Fibroblast of lung (primary cell): ENCODE measurements at regions not wholly inside any gene's neighbourhood (a gene's known extent, or its start where the extent isn't known, plus 50 kb on each side); places are given as distances from the start of the nearest gene placed in this dataset.

ENCODE experiments used
- CTCF ChIP-seq, 2 donors: IDR thresholded peaks in 1 of 2; conservative IDR thresholded peaks in 1 of 2; 1 replicate in 1 of 2; 2 replicates in 1 of 2; pipeline ENCODE4 v1.5.1; 2011 to 2012; ENCODE audit warnings: low read length in 2 of 2, control low read depth in 1 of 2, inconsistent platforms in 1 of 2, low read depth in 1 of 2, mild to moderate bottlenecking in 1 of 2
- EZH2 ChIP-seq: IDR thresholded peaks from 2 replicates; pipeline ENCODE4 v1.5.1; 2012; ENCODE audit warnings: low read length, control low read depth, mild to moderate bottlenecking; ENCODE audit errors: missing control alignments

GRCh38 chr10:83935339-83935736, 204.0 kb upstream of the GHITM start:
- TF ChIP-seq CTCF (conservative IDR thresholded peaks at IDR 0.05 in 1 of 2, IDR thresholded peaks at IDR 0.05 in 1 of 2; ENCODE audit: low read depth in 1 of 2, low read length in 2 of 2) (no peak), EZH2 (no peak)
